Stimulated activated CD8-positive, alpha-beta memory T cell treated with anti-CD3 and anti-CD28 coated beads, Interleukin-7, amount 100 ng/mL, for 24 hours (primary cell): ENCODE measurements at regions not wholly inside any gene's neighbourhood (a gene's known extent, or its start where the extent isn't known, plus 50 kb on each side); places are given as distances from the start of the nearest gene placed in this dataset.

Source experiments
- DNase-seq: peaks from one replicate; pipeline ENCODE4 v3.0.0-alpha.2; 2020; ENCODE audit warnings: low read depth

GRCh38 chr16:79790854-79791253 lies 190.3 kb upstream of the MAF start:
- no peak for DNase-seq

GRCh38 chr16:79788949-79789348 lies 188.4 kb upstream of the MAF start:
- no peak for DNase-seq

GRCh38 chr16:79786389-79786788 lies 185.9 kb upstream of the MAF start:
- DNase-seq: no peak

- no peak for DNase-seq
Measured at GRCh38 chr16:79784007-79784406, 183.5 kb upstream of the MAF start.

DNA sequence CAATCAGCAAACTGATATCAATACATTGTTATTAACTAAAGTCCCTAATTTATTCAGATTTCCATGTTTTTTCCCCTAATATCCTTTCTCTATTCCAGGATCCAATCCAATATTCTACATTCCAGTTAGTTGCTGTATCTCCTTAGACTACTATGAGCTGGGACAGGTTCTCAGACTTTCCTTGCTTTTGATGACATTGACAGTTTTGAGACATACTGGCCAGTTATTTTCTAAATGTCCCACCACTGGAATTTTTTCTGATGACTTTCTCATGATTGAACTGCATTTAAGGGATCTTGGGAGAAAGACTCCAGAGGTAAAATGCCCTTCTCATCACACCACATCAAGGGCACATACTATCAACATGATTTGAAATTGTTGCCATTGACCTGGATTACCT lies 177.1 kb upstream of the MAF start:
- DNase-seq: no peak

- DNase-seq: no peak
Measured at GRCh38 chr16:79776243-79776847, 175.8 kb upstream of the MAF start.

DNA sequence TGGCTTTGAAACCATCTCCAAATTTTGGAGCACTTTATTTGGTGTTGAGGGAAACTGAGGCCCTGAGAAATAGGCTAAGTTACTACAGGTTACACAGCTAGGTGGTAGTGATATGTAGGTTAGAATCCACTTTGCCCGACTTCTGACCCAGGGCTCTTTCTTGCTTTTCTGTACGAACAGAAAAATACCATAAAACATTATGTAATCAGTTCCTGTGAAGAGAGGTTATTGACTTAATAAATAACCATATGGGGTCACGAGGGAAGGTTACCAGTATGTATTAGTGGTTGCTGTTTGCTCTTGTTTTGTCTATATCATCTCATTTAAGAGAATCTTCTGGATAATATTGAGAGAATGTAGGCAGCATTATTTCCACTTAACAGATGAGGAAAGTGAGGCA lies 172.2 kb upstream of the MAF start:
- no peak for DNase-seq

GRCh38 chr16:79772048-79772447 lies 171.5 kb upstream of the MAF start:
- DNase-seq: no peak

- DNase-seq: peak; percentile 30
Measured at GRCh38 chr16:79770244-79771064, 169.9 kb upstream of the MAF start.

DNA sequence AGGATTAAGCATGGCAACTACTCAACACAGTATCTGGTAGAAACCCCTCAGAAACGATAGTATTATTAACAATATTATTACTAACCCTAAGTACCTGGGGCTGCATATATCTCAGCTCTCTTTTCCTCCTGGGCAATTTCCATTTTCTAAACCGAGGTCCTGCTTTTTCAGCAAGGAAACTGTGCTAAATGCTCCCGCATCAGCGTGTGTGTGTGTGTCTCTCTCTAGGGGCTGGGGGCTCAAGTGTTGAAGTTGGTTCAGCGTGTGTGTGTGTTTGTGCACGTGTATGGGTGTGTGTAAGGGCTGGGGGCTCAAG lies 169.3 kb upstream of the MAF start:
- no peak for DNase-seq

DNA sequence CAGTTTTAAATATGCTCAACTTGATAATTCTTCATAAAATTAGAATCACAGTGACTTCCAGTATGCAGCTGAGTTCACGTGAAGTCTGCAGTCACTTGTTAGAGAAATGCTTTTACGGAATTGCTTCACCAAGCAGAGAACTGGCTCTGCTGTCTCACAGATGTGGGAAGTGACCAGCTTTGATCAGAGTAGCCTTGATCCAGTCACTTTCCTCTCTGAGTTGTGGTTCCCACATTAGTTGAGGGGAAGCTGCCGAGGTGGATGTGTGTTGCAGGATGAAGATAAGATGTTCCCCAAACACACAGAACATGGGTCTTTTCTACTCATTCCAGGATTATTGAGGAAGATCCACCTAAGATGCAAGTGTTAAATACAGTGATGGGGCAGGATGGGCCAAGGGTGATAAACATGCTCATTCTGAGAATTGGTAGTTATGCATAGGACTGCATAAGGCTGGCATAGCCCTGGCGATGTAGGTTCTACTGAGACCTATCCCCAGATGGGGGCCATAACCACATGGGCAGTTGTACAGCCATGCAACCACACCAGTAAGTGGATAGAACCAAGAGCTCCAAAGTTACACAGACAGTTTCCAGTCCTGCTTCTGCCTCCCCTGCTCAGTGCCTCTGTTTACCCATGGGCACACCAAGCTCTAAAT lies 168.9 kb upstream of the MAF start:
- DNase-seq: no peak

DNA sequence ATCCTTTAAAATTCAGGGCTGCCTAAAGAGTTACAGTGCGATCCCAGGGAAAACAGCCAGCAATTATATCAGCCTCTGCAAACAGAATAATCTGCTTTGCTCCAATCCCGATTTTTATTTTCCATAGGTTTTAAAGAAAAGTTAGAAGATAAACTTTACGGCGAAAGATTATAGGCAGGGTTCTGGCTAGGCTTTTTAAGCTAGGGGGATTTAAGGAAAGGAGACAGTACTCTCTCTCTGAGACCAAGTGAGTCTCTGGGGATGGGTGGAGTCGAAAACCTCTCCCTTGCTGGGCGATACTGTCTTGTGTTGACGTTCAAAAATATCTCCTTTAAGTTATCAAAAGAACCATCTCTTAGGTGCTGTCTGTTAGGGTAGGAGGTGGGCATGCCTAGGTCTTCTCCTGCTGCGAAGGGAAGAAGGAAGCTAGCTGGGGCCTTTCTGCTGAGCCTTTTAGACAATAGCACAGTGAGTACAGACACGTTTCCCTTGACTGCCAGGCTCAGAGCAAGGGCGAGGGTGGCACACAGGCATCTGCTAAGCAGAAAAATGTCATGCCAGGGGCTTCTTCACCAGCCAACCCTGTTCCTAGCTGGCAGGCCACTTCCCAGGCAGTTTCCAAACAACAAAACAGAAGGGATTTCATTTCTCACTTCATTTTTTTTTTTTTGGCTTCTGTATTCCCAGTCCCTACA lies 167.9 kb upstream of the MAF start:
- no peak for DNase-seq

DNA sequence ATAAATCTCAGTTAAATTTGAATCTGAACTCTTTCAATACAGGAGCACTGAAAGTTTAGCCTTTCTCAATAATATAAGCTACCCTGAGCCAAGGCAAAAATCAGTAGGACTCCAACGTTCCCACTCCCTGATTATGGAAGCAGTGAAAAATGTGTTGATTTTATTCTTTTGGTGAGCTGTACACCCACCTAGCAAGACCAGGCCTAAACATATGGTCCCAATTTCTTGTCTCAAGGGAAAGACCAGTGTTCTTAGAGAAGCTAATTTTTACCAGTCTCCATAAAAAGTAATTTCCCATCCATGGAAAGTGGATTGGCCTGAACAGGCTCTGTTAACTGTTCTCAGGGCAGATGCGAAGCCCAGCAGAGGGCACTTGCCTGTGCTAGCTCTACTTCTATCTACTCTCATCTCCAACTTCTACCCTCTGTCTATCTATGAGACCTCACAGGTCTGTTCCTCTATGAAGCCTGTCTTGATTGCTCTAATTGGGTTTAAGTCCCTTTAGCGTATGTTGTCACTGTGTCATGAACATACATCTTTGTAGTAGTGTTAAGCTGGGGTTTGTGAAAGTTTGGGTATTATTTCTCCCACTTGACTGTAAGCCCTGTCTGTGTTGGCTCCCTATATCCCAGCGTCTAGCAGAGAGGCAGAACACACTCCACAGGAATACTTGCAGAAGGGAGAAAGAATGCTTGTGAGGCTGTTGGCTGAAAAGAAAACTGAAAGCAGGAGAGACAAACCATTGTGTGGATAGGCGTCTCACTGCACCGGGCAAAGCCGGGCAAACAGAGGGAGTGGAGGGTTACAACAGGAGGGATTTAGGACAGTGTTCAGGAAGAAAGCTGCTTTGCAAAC lies 167.1 kb upstream of the MAF start:
- no peak for DNase-seq

- no peak for DNase-seq
Measured at GRCh38 chr16:79765901-79766394, 165.4 kb upstream of the MAF start.

GRCh38 chr16:79765431-79765830 lies 164.9 kb upstream of the MAF start:
- DNase-seq: no peak

DNA sequence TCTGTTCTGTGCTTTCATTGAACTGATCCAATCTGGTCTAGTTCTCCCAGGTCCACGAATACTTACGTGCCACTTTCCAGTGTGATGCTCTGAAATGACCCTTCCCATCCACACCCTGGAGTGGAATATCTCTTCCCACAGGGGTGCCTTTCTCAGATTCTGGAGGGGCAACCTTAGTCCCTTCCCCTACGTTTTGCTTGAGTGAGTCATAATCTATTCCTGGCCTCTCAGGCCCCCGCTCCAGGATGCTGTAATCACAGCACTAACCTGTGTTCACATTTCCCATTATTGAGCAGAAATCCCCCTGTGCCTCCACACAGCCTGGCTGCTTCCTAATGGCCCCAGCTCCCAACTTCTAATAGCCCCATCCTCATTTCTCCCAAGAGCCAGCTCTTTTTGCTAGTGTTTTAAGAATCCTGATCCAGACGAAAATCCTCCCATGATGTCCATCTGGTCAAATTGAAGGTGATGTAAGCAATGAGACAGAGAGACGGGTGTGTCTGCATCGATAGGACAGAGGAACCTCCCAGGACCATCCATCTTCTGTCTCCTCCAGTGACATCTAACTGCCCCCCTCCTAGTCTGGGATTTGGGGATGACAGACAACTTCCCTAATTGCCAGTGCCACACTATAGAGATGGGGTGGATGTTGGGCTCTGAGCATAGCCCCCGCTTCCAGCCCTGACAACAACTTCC lies 164.0 kb upstream of the MAF start:
- DNase-seq: no peak

- DNase-seq: no peak
Measured at GRCh38 chr16:79762217-79762616, 161.7 kb upstream of the MAF start.

DNA sequence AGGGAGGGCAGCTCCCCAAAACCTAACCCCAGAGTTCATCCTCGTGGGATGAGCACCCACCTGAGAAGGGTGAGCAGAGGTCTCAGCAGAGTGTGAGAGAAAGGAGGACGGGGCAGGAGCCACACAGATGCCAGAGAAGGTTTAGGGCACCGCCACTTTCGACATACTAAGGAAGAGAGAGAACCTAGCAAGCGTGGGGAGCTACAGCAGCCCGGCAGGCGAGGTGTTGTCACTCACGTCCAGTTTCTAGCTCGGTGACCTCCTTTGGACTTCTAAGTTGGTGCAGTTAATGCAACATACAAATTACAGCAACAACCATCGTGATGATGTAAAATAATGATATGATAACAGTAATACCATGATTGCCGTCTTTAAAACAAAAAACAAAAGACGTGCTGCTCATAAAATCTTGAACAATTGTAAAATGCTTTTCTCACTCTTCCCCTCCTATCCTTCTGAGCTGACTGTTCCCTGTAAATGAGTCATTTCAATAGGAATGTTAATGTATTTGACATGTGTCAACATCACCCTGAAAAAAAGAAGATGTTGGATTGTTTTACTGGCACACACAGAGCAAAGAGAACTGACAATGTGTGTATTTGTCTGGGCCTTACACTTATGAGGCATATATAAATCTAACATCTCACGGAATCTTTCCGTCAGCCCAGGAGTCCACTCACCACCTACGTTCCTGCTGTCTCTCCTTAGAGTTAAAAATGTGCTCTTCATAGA lies 158.2 kb upstream of the MAF start:
- DNase-seq: no peak

DNA sequence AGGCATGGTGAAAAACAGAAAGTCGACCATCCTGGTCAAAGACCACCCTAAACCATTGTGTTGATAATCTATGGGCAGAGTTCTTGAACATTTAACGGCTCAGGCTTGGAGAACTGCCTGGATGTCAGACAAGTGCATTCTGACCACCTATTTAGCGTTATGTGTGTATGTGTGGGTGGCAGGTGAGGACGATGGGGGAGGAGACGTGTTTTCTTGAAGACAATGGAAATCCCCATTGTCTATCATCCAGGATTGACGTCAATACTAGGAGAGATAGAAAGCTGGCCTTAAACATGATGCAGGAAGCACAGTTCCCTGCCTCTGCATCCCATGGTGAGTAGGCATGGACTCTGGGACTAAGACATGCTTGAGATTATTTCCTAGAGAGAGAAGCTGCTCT lies 157.4 kb upstream of the MAF start:
- DNase-seq: no peak

DNA sequence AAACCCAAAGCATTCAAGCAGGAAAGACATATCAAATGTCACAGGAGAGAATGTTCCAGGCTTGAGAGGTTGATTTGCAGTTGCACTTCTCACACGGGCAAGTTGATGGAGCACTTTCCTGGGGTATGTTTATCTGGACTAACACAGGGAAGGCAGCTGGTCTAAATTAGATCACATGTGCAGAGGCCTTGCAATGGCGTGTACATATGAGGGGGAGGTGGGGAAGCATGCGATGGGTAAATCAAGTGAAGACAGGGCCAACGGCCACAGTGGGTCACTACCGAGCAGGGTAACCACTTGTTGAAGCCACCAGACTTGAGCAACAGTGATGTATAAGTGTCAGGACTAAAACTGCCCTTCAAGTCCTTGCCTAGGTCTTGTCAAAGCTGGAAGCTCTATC lies 156.6 kb upstream of the MAF start:
- DNase-seq: no peak

DNA sequence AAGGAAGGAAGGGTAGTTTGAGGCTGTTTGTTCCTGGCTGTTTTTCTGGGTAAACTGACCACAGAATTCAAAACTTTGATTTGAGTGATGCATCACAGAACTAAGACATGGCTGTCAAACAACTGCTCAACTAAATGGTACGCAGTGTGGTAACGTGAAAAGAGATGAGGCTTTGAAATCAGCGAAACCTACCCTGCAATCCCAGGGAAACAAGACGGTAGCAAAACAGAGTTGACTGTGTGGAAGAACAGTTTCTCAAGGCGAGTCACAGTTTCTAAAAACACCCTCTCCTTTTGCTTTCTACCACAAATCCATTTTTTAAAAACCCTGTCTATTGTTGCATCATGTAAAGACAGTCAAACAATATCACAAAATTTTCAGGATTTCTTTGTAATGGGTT lies 156.0 kb upstream of the MAF start:
- DNase-seq: no peak
